Activated CD4-positive, alpha-beta memory T cell treated with anti-CD3 and anti-CD28 coated beads for 36 hours (primary cell): ENCODE measurements at regions not wholly inside any gene's neighbourhood (a gene's known extent, or its start where the extent isn't known, plus 50 kb on each side); places are given as distances from the start of the nearest gene placed in this dataset.

ENCODE experiments used
- CTCF ChIA-PET: fragments of 350-600 bp; sonication (Branson Sonifier 250); formaldehyde crosslinking; loops from one replicate; lab custom pipeline; 2021; ENCODE audit warnings: antibody characterized with exemption, inconsistent platforms; lab: Charles Lee
- POLR2A ChIA-PET: fragments of 350-600 bp; sonication (Branson Sonifier 250); formaldehyde crosslinking; loops from one replicate; lab custom pipeline; 2021; ENCODE audit warnings: antibody characterized with exemption; lab: Charles Lee
- DNase-seq: peaks from one replicate; pipeline ENCODE4 v3.0.0-alpha.2; 2020
- H3K27ac Mint-ChIP-seq: one replicate; pipeline ENCODE4 v1.8.0; 2021; ENCODE audit warnings: mixed read lengths
- H3K27me3 Mint-ChIP-seq: one replicate; pipeline ENCODE4 v1.8.0; 2021; ENCODE audit warnings: mixed read lengths
- H3K36me3 Mint-ChIP-seq: one replicate; pipeline ENCODE4 v1.8.0; 2021; ENCODE audit warnings: mixed read lengths
- H3K4me1 Mint-ChIP-seq: one replicate; pipeline ENCODE4 v1.8.0; 2021; ENCODE audit warnings: low read depth, mixed read lengths
- H3K4me3 Mint-ChIP-seq: one replicate; pipeline ENCODE4 v1.8.0; 2021; ENCODE audit warnings: mild to moderate bottlenecking, mixed read lengths
- H3K9me3 Mint-ChIP-seq: one replicate; pipeline ENCODE4 v1.8.0; 2021; ENCODE audit warnings: mixed read lengths
- intact Hi-C: fragments of 100-400 bp; cut with micrococcal nuclease; formaldehyde crosslinking; loops from one replicate; pipeline ENCODE4 v1.15.1; 2023

GRCh38 chr10:27618906-27619305 is 114.8 kb downstream of the RAB18 start:
- ChIA-PET POLR2A (no interaction called here), CTCF (no interaction called here)
- intact Hi-C loops: no loop called here
- no peaks in the 10 kb centered on the region for H3K9me3 Mint-ChIP-seq
- H3K27me3 Mint-ChIP-seq: no peaks in the 10 kb centered on the region
- H3K4me3 Mint-ChIP-seq: no peak overlapping the region
- no peak for DNase-seq
- no peak overlapping the region for H3K27ac Mint-ChIP-seq
- H3K4me1 Mint-ChIP-seq: no peaks in the 10 kb centered on the region
- no peaks in the 10 kb centered on the region for H3K36me3 Mint-ChIP-seq

- H3K9me3 Mint-ChIP-seq: no peaks in the 10 kb centered on the region
- ChIA-PET CTCF (no interaction called here), POLR2A (no interaction called here)
- H3K27me3 Mint-ChIP-seq: no peaks in the 10 kb centered on the region
- intact Hi-C loops: no loop called here
- no peaks in the 10 kb centered on the region for H3K4me1 Mint-ChIP-seq
- no peaks in the 10 kb centered on the region for H3K36me3 Mint-ChIP-seq
- DNase-seq: no peak
- H3K27ac Mint-ChIP-seq: no peak overlapping the region
- no peak overlapping the region for H3K4me3 Mint-ChIP-seq
Observed at GRCh38 chr10:27619329-27619728, 115.2 kb downstream of the RAB18 start.

- CTCF ChIA-PET: no interaction called here
- H3K9me3 Mint-ChIP-seq: no peaks in the 10 kb centered on the region
- intact Hi-C loops: no loop called here
- no peak overlapping the region for H3K27ac Mint-ChIP-seq
- POLR2A ChIA-PET: no interaction called here
- no peaks in the 10 kb centered on the region for H3K36me3 Mint-ChIP-seq
- H3K4me3 Mint-ChIP-seq: no peak overlapping the region
- H3K27me3 Mint-ChIP-seq: peaks cover 4% of the 10 kb centered on the region
- no peak for DNase-seq
- no peaks in the 10 kb centered on the region for H3K4me1 Mint-ChIP-seq
Observed at GRCh38 chr10:27620430-27621397, 116.6 kb downstream of the RAB18 start.

- POLR2A ChIA-PET: no interaction called here
Observed at GRCh38 chr10:27621461-27621860, 117.4 kb downstream of the RAB18 start.

GRCh38 chr10:27622596-27622995 is 118.5 kb downstream of the RAB18 start:
- intact Hi-C loops: no loop called here
- H3K27ac Mint-ChIP-seq: no peak overlapping the region
- H3K4me1 Mint-ChIP-seq: no peaks in the 10 kb centered on the region
- CTCF ChIA-PET: no interaction called here
- peaks cover 4% of the 10 kb centered on the region for H3K27me3 Mint-ChIP-seq
- no peaks in the 10 kb centered on the region for H3K36me3 Mint-ChIP-seq
- no peak for DNase-seq
- no peaks in the 10 kb centered on the region for H3K9me3 Mint-ChIP-seq
- POLR2A ChIA-PET: no interaction called here
- no peak overlapping the region for H3K4me3 Mint-ChIP-seq

More at GRCh38 chr10:27621461-27621860, 117.4 kb downstream of the RAB18 start:
- Mint-ChIP-seq H3K9me3 (no peaks in the 10 kb centered on the region), H3K27me3 (peaks cover 4% of the 10 kb centered on the region), H3K4me3 (no peak overlapping the region), H3K4me1 (no peaks in the 10 kb centered on the region), H3K36me3 (no peaks in the 10 kb centered on the region), H3K27ac (no peak overlapping the region)
- intact Hi-C loops: no loop called here
- CTCF ChIA-PET: no interaction called here
- DNase-seq: no peak
